Astrocyte of the cerebellum (primary cell): ENCODE measurements at regions not wholly inside any gene's neighbourhood (a gene's known extent, or its start where the extent isn't known, plus 50 kb on each side); places are given as distances from the start of the nearest gene placed in this dataset.

Experiments used
- DNase-seq: peaks from one replicate; pipeline ENCODE4 v3.0.0-alpha.2; 2011; ENCODE audit warnings: low read depth
- H3K4me3 ChIP-seq: 2 replicates; pipeline ENCODE4 v1.5.1; 2011; ENCODE audit warnings: mild to moderate bottlenecking, low read depth, low read length, moderate library complexity
- in situ Hi-C: cut with HindIII; loops from 2 replicates; pipeline ENCODE4 v1.10.0; 2017; ENCODE audit warnings: low sequenced_read_pairs
- TF ChIP-seq, protein P1 (sequence below): IDR thresholded peaks from 2 replicates; pipeline ENCODE4 v1.5.1; 2012; ENCODE audit warnings: low read length, low read depth, moderate library complexity, mild to moderate bottlenecking; ENCODE audit errors: missing control alignments

DNA sequence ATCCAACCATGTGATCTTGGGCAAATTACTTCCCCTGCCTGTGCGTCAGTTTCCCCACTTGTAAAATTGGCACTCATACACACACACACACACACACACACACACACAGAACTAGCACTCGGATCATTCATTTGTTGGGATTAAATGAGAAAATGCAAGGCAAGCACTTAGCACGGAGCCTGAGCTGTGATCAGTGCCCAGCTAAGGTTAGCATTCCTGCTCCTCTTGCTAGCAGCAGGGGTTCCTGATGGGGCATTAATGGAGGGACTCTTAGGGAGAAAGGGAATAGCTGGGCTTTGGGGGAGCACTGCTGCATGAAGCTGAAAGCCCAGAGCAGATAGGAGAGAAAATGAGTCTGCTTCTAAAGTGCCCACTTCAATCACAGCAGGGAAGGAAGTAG, 187.7 kb upstream of the C2CD4B start:
- in situ Hi-C loops: no loop called here
- no peak for DNase-seq
- TF ChIP-seq, protein P1, sequence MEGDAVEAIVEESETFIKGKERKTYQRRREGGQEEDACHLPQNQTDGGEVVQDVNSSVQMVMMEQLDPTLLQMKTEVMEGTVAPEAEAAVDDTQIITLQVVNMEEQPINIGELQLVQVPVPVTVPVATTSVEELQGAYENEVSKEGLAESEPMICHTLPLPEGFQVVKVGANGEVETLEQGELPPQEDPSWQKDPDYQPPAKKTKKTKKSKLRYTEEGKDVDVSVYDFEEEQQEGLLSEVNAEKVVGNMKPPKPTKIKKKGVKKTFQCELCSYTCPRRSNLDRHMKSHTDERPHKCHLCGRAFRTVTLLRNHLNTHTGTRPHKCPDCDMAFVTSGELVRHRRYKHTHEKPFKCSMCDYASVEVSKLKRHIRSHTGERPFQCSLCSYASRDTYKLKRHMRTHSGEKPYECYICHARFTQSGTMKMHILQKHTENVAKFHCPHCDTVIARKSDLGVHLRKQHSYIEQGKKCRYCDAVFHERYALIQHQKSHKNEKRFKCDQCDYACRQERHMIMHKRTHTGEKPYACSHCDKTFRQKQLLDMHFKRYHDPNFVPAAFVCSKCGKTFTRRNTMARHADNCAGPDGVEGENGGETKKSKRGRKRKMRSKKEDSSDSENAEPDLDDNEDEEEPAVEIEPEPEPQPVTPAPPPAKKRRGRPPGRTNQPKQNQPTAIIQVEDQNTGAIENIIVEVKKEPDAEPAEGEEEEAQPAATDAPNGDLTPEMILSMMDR: no peak
- H3K4me3 ChIP-seq: no peak overlapping the region

DNA sequence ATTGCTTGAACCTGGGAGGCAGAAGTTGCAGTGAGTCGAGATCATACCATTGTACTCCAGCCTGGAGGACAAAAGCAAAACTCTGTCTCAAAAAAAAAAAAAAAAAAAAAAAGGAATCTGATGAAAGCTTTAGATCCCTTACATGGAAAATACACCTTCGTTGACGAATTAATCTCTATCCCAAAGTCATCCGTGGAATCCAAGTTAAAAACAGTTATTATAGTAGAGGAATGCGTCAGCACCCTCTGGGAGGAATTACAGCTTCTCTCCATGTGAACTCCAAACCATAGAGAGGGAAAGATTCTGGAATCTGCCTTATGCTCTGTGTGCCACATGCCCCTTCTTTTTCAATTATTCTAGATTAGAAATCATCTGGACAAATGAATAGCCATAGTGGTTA, 192.3 kb upstream of the C2CD4B start:
- no peak for DNase-seq
- in situ Hi-C loops: no loop called here
- TF ChIP-seq, protein P1: no peak
- no peak overlapping the region for H3K4me3 ChIP-seq

DNA sequence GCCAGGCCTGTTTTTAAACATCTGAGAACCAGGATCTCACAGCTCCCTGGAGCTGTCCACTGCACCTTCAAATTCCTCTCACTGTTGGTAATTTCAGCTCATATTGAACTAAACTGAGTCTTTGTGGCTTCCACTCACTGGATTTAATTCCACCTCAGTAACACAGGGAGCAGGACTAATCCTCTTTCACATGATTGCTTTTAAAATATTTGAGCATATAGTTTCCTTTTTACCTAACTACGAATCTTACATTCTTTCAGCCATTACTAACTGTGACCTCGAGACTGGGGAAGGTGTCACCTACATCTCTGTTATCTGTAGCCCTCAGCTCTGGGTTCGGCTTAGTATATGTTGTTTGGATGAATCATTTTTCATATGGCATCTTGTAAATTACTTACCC, 194.3 kb upstream of the C2CD4B start:
- H3K4me3 ChIP-seq: no peak overlapping the region
- DNase-seq: no peak
- in situ Hi-C loops: no loop called here
- TF ChIP-seq, protein P1: no peak

- no peak overlapping the region for H3K4me3 ChIP-seq
- DNase-seq: no peak
- TF ChIP-seq, protein P1: no peak
- in situ Hi-C loops: no loop called here
Measured at GRCh38 chr15:62360332-62361097, 195.4 kb upstream of the C2CD4B start.

DNA sequence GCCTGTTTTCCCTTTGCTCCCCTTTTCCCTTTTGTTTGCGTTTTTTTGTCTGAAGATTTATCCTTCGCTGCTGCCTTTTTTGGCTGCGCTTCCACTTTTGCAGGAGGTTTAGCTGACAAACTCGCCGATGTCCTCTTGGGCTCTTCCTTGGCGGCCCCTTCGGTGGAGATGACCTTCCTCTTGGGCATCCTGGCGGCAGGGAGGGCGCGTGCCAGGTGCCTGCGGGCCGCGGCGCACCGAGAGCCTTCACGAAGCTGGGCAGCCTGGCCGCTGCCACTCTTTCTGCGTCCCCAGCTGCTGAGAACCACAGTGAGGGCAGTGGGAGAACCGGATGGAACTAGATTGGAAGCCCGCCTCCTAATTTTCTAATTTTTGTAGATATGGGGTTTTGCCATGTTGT, 197.1 kb upstream of the C2CD4B start:
- no peak for DNase-seq
- TF ChIP-seq, protein P1: no peak
- H3K4me3 ChIP-seq: no peak overlapping the region
- in situ Hi-C loops: no loop called here

GRCh38 chr15:62362608-62363007, 197.5 kb upstream of the C2CD4B start:
- no peak for DNase-seq
- TF ChIP-seq, protein P1: no peak
- no peak overlapping the region for H3K4me3 ChIP-seq
- in situ Hi-C loops: no loop called here

DNA sequence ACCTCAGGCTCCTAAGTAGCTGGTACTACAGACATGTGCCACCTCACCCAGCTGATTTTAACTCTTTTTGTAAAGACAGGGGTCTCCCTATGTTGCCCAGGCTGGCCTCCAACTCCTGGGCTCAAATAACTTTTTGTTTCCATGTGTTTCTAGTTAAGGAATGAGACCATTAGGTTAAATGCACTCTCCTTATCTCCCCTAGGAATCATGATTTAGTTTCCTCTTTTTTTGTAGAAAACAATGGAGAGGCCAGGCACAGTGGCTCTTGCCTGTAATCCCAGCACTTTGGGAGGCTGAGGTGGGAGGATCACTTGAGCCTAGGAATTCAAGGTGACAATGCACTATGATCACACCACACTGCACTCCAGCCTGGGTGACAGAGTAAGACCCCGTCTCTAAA, 198.8 kb upstream of the C2CD4B start:
- TF ChIP-seq, protein P1: no peak
- no peak overlapping the region for H3K4me3 ChIP-seq
- in situ Hi-C loops: no loop called here
- DNase-seq: no peak
